Loucy (cell line): ENCODE measurements at regions not wholly inside any gene's neighbourhood (a gene's known extent, or its start where the extent isn't known, plus 50 kb on each side); places are given as distances from the start of the nearest gene placed in this dataset.

Source experiments
- H2AFZ ChIP-seq: fragments of 200-600 bp; sonication (generic); 2 replicates; pipeline ENCODE4 v1.6.0; 2016; ENCODE audit warnings: antibody characterized with exemption, mild to moderate bottlenecking, low read length, moderate library complexity
- H3F3A ChIP-seq: fragments of 200-600 bp; 2 replicates; pipeline ENCODE4 v1.6.0; 2016; ENCODE audit warnings: antibody characterized with exemption, low read depth, mild to moderate bottlenecking
- H3K27me3 ChIP-seq: fragments of 200-600 bp; sonication (generic); 2 replicates; pipeline ENCODE4 v1.6.1; 2014; ENCODE audit warnings: low read length, mild to moderate bottlenecking; ENCODE audit not compliant: insufficient read depth, poor library complexity, severe bottlenecking
- H3K36me3 ChIP-seq: fragments of 200-600 bp; sonication (generic); 2 replicates; pipeline ENCODE4 v1.6.1; 2016; ENCODE audit warnings: low read length; ENCODE audit not compliant: insufficient read depth
- H3K4me1 ChIP-seq: fragments of 200-600 bp; sonication (generic); 2 replicates; pipeline ENCODE4 v1.5.1; 2014; ENCODE audit warnings: low read length, mild to moderate bottlenecking; ENCODE audit not compliant: insufficient read depth, poor library complexity, severe bottlenecking
- H3K4me2 ChIP-seq: fragments of 200-600 bp; sonication (generic); 2 replicates; pipeline ENCODE4 v1.6.0; 2014; ENCODE audit warnings: antibody characterized with exemption, low read length, low read depth, mild to moderate bottlenecking; ENCODE audit not compliant: poor library complexity, severe bottlenecking
- H3K4me3 ChIP-seq: fragments of 200-600 bp; sonication (generic); 2 replicates; pipeline ENCODE4 v1.5.1; 2014; ENCODE audit warnings: low read length, mild to moderate bottlenecking, mixed read lengths; ENCODE audit not compliant: poor library complexity, severe bottlenecking
- H3K79me2 ChIP-seq: fragments of 200-600 bp; sonication (generic); 2 replicates; pipeline ENCODE4 v1.6.1; 2014; ENCODE audit warnings: low read length; ENCODE audit not compliant: insufficient read depth
- H3K9ac ChIP-seq: fragments of 200-600 bp; sonication (generic); 2 replicates; pipeline ENCODE4 v1.6.0; 2014; ENCODE audit warnings: mild to moderate bottlenecking, low read depth, low read length, moderate library complexity; ENCODE audit not compliant: poor library complexity, severe bottlenecking
- H3K9me2 ChIP-seq: fragments of 200-600 bp; sonication (generic); replicated peaks from 2 replicates; pipeline ENCODE4 v1.6.1; 2016; ENCODE audit warnings: low read depth, low read length, mixed read lengths
- H3K9me3 ChIP-seq: fragments of 200-600 bp; sonication (generic); 2 replicates; pipeline ENCODE4 v1.6.1; 2014; ENCODE audit warnings: mild to moderate bottlenecking, antibody characterized with exemption, low read length, low read depth; ENCODE audit not compliant: insufficient read depth
- H4K20me1 ChIP-seq: fragments of 200-600 bp; sonication (generic); 2 replicates; pipeline ENCODE4 v1.6.0; 2014; ENCODE audit warnings: antibody characterized with exemption, low read length, mild to moderate bottlenecking; ENCODE audit not compliant: insufficient read depth, poor library complexity, severe bottlenecking
- CTCF ChIP-seq: fragments of 200-600 bp; sonication (generic); conservative IDR thresholded peaks from 2 replicates; pipeline ENCODE4 v1.5.1; 2014; ENCODE audit warnings: mild to moderate bottlenecking, antibody characterized with exemption, low read length
- EZH2phosphoT487 ChIP-seq: fragments of 200-600 bp; IDR thresholded peaks from 2 replicates; pipeline ENCODE4 v1.6.1; 2018; ENCODE audit warnings: antibody characterized with exemption, mild to moderate bottlenecking, moderate library complexity, borderline replicate concordance

DNA sequence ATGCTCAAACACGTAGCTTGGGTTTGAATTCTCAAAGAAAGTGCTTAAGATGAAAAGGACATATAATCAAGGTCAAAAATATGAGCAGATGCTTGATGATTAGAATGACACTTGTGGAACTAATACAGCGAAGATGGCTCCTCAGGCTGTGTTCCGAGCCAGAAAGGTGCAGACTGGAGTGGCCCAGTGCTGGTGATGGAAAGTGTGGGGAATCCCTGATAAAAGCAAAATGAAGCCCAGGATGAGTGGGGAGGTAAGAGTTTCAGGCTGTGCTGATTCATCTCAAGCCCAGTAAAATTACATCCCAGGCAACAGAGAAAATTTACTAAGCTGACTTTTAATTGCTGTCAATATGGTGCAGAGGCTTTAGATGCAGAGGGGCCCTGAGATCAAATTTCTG is 77.8 kb upstream of the IKZF1 start:
- H4K20me1 ChIP-seq: no peaks in the 10 kb centered on the region

DNA sequence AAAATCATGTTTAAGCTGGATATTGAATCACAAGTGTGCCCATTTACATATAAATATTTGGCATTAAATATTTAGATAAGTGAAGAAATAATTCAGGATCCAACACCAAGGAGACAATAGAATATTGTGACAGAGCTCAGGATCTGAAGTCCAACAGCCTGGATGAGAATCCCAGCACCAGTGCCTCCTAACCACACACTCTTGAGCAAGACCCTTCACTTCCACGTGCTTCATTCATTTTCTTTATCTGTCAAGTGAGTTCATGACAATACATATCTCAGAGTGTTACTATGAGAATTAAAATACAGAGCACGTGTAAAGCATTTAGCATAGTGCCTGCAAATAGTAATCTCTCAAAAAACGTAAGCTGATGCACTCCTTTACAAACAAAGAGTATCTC is 78.4 kb upstream of the IKZF1 start:
- Histone ChIP-seq H3K27me3 (no peaks in the 10 kb centered on the region), H2AFZ (peak overlapping the region; percentile 26; the same call in 1 of the 2 replicates), H3F3A (no peaks in the 10 kb centered on the region), H3K9me3 (peaks cover 27% of the 10 kb centered on the region), H4K20me1 (no peaks in the 10 kb centered on the region), H3K79me2 (no peaks in the 10 kb centered on the region), H3K36me3 (no peaks in the 10 kb centered on the region), H3K4me1 (peaks cover 25% of the 10 kb centered on the region), H3K4me3 (no peak overlapping the region), H3K9me2 (no peaks in the 10 kb centered on the region), H3K9ac (no peak overlapping the region), H3K4me2 (no peak overlapping the region)
- no peak for TF ChIP-seq EZH2phosphoT487
- no peak for TF ChIP-seq CTCF

More for the DNA sequence above, 77.8 kb upstream of the IKZF1 start:
- peaks cover 27% of the 10 kb centered on the region for H3K9me3 ChIP-seq
- H3K79me2 ChIP-seq: no peaks in the 10 kb centered on the region
- H3K36me3 ChIP-seq: no peaks in the 10 kb centered on the region
- H3K27me3 ChIP-seq: no peaks in the 10 kb centered on the region
- no peaks in the 10 kb centered on the region for H3K9me2 ChIP-seq
- H3F3A ChIP-seq: no peaks in the 10 kb centered on the region
- peak overlapping the region; percentile 26 for H2AFZ ChIP-seq
- no peak overlapping the region for H3K9ac ChIP-seq
- TF ChIP-seq CTCF (no peak), EZH2phosphoT487 (no peak)
- H3K4me3 ChIP-seq: no peak overlapping the region
- peaks cover 25% of the 10 kb centered on the region for H3K4me1 ChIP-seq
- no peak overlapping the region for H3K4me2 ChIP-seq

GRCh38 chr7:50221433-50221832 is 83.1 kb upstream of the IKZF1 start:
- H4K20me1 ChIP-seq: no peaks in the 10 kb centered on the region
- TF ChIP-seq EZH2phosphoT487 (no peak), CTCF (no peak)
- H3K4me3 ChIP-seq: no peak overlapping the region
- H3K27me3 ChIP-seq: no peaks in the 10 kb centered on the region
- no peak overlapping the region for H2AFZ ChIP-seq
- no peak overlapping the region for H3K4me2 ChIP-seq
- H3K36me3 ChIP-seq: no peaks in the 10 kb centered on the region
- H3K9ac ChIP-seq: no peak overlapping the region
- peaks cover 18% of the 10 kb centered on the region for H3K4me1 ChIP-seq
- H3K9me2 ChIP-seq: no peaks in the 10 kb centered on the region
- no peaks in the 10 kb centered on the region for H3F3A ChIP-seq
- no peaks in the 10 kb centered on the region for H3K79me2 ChIP-seq
- peaks cover 4% of the 10 kb centered on the region; the same call in 1 of the 2 replicates for H3K9me3 ChIP-seq
